Keratinocyte (primary cell): ENCODE measurements at regions not wholly inside any gene's neighbourhood (a gene's known extent, or its start where the extent isn't known, plus 50 kb on each side); places are given as distances from the start of the nearest gene placed in this dataset.

ENCODE experiments used
- DNase-seq: peaks from one replicate; pipeline ENCODE4 v3.0.0-alpha.2; 2011; ENCODE audit warnings: low read depth, missing footprints, low spot score
- FAIRE-seq: peaks from 2 replicates; lab custom pipeline; 2011; peaks lifted over from hg19 to GRCh38; lab: Jason Lieb, UNC
- H2AFZ ChIP-seq: 2 replicates; pipeline ENCODE4 v1.6.0; 2012; ENCODE audit warnings: low read length, control low read depth, inconsistent platforms; ENCODE audit not compliant: control insufficient read depth
- H3K27ac ChIP-seq: 2 replicates; pipeline ENCODE4 v1.5.1; 2011; ENCODE audit warnings: low read length; ENCODE audit not compliant: control insufficient read depth, insufficient read depth
- H3K27me3 ChIP-seq: 3 replicates; pipeline ENCODE4 v1.6.0; 2011; ENCODE audit warnings: low read length; ENCODE audit not compliant: control insufficient read depth, insufficient read depth; ENCODE audit errors: extremely low read depth
- H3K36me3 ChIP-seq, 2 experiments: 2 replicates in 1 of 2; 3 replicates in 1 of 2; pipeline ENCODE4 v1.5.1; 2011; ENCODE audit warnings: low read length in 2 of 2, mild to moderate bottlenecking in 1 of 2; ENCODE audit not compliant: control insufficient read depth in 2 of 2, insufficient read depth in 2 of 2; ENCODE audit errors: extremely low read depth in 1 of 2
- H3K4me1 ChIP-seq: 3 replicates; pipeline ENCODE4 v1.5.1; 2011; ENCODE audit warnings: low read length; ENCODE audit not compliant: control insufficient read depth, insufficient read depth; ENCODE audit errors: extremely low read depth
- H3K4me2 ChIP-seq: 3 replicates; pipeline ENCODE4 v1.6.0; 2011; ENCODE audit warnings: low read depth, low read length; ENCODE audit not compliant: control insufficient read depth, insufficient read depth; ENCODE audit errors: extremely low read depth
- H3K4me3 ChIP-seq, 3 experiments: fragments of 200-600 bp in 1 of 3; sonication (generic) in 1 of 3; 2 replicates in 2 of 3; 3 replicates in 1 of 3; pipeline ENCODE4 v1.5.1; 2011 to 2016; ENCODE audit warnings: low read length in 3 of 3, mild to moderate bottlenecking in 3 of 3, control low read depth in 2 of 3, inconsistent platforms in 1 of 3, low read depth in 1 of 3, mixed read lengths in 1 of 3, mixed run types in 1 of 3, moderate library complexity in 1 of 3; ENCODE audit not compliant: control insufficient read depth in 2 of 3, insufficient read depth in 2 of 3; ENCODE audit errors: extremely low read depth in 1 of 3
- H3K79me2 ChIP-seq: 2 replicates; pipeline ENCODE4 v1.6.0; 2012; ENCODE audit warnings: low read length; ENCODE audit not compliant: control insufficient read depth, insufficient read depth
- H3K9ac ChIP-seq: 3 replicates; pipeline ENCODE4 v1.6.0; 2011; ENCODE audit warnings: low read length; ENCODE audit not compliant: control insufficient read depth, insufficient read depth; ENCODE audit errors: extremely low read depth
- H3K9me1 ChIP-seq: 3 replicates; pipeline ENCODE4 v1.6.0; 2011; ENCODE audit warnings: low read length; ENCODE audit not compliant: control insufficient read depth, insufficient read depth; ENCODE audit errors: extremely low read depth
- H3K9me3 ChIP-seq: 2 replicates; pipeline ENCODE4 v1.5.1; 2012; ENCODE audit warnings: low read depth, low read length; ENCODE audit not compliant: control insufficient read depth
- H4K20me1 ChIP-seq: 3 replicates; pipeline ENCODE4 v1.6.0; 2011; ENCODE audit warnings: low read length; ENCODE audit not compliant: control insufficient read depth, insufficient read depth; ENCODE audit errors: extremely low read depth
- EZH2 ChIP-seq: IDR thresholded peaks from one replicate; pipeline ENCODE4 v1.6.1; 2012; ENCODE audit warnings: inconsistent platforms, mild to moderate bottlenecking, low read length, moderate library complexity
- dilution Hi-C: fragments of 300-500 bp; cut with MboI; formaldehyde crosslinking; loops from one replicate; pipeline ENCODE4 v1.7.0; 2020; ENCODE audit warnings: low sequenced_read_pairs; ENCODE audit not compliant: extremely low pct_ligation_motif_present
- TF ChIP-seq, protein P1 (sequence below), 3 experiments: IDR thresholded peaks in 1 of 3; conservative IDR thresholded peaks in 1 of 3; optimal IDR thresholded peaks in 1 of 3; 2 replicates in 2 of 3; 3 replicates in 1 of 3; pipeline versions ENCODE3 to v1.5.1; 2011; ENCODE audit warnings: low read length in 3 of 3, mild to moderate bottlenecking in 3 of 3, moderate library complexity in 2 of 3, control low read depth in 1 of 3, inconsistent platforms in 1 of 3; ENCODE audit not compliant: insufficient read depth in 2 of 3; ENCODE audit errors: extremely low read depth in 1 of 3

DNA sequence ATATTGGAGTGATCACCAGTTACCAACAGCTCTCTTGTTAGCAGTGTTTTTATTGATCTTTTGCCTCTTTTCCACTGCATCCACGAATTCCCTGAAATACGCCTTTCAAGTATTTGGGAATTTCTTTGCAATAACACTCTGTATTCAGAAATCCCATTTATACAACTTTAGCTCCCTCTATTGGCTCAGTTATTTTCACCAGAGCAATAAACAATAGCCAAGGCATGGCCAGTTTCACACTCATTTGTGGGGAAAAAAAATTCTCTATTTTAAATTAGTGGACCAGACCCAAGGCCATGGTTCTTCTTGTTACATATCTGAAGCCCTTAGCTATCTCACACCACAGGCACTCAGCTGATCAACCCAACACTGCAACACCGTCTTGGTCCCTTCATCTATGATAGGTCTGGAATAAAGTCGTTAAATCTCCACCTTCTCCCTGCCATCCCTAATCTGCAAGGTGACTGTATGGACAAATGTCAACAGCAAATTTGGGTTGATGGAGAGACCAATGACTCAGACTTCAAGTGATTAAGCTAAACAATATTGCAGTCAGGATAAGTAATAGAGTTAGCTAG is 92.4 kb upstream of the TMEM260 start:
- TF ChIP-seq, protein P1, sequence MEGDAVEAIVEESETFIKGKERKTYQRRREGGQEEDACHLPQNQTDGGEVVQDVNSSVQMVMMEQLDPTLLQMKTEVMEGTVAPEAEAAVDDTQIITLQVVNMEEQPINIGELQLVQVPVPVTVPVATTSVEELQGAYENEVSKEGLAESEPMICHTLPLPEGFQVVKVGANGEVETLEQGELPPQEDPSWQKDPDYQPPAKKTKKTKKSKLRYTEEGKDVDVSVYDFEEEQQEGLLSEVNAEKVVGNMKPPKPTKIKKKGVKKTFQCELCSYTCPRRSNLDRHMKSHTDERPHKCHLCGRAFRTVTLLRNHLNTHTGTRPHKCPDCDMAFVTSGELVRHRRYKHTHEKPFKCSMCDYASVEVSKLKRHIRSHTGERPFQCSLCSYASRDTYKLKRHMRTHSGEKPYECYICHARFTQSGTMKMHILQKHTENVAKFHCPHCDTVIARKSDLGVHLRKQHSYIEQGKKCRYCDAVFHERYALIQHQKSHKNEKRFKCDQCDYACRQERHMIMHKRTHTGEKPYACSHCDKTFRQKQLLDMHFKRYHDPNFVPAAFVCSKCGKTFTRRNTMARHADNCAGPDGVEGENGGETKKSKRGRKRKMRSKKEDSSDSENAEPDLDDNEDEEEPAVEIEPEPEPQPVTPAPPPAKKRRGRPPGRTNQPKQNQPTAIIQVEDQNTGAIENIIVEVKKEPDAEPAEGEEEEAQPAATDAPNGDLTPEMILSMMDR (optimal IDR thresholded peaks at IDR 0.05 in 1 of 3, IDR thresholded peaks at IDR 0.05 in 1 of 3, conservative IDR thresholded peaks at IDR 0.05 in 1 of 3; ENCODE audit: extremely low read depth in 1 of 3, insufficient read depth in 2 of 3, low read length in 3 of 3), result peak in 1 of 3 experiments; percentile 25
- no peak for TF ChIP-seq EZH2
- Histone ChIP-seq H3K4me1 (peaks cover 13% of the 10 kb centered on the region), H3K4me3 (no peak overlapping the region), H3K27me3 (no peaks in the 10 kb centered on the region), H4K20me1 (no peaks in the 10 kb centered on the region), H3K9ac (no peak overlapping the region), H3K79me2 (no peaks in the 10 kb centered on the region), H3K27ac (no peak overlapping the region), H3K9me3 (no peaks in the 10 kb centered on the region), H2AFZ (no peak overlapping the region), H3K9me1 (no peaks in the 10 kb centered on the region), H3K4me2 (no peak overlapping the region), H3K36me3 (no peaks in the 10 kb centered on the region)
- DNase-seq, result no peak
- peak; percentile 56 for FAIRE-seq
- dilution Hi-C loops, result no loop called here

DNA sequence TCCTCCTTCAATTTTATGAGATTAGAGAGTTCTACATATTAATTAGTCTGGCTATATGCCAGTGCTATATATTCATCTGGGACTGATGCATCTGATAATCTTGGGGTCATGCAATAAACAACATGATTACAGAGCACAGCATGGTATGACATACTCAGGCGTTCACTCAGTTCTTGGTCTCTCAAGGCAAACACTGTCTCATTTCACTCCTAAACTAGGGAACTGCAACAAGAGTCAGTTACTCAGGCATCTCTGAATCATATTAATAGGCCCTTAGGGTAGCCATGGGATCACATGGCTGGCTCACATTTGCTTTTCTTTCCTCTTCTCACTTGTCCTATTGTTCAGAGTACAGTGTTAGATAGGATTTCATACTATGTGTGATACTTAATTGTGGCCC is 91.8 kb upstream of the TMEM260 start:
- Histone ChIP-seq H3K4me1 (peaks cover 13% of the 10 kb centered on the region), H3K36me3 (no peaks in the 10 kb centered on the region), H3K27me3 (no peaks in the 10 kb centered on the region), H3K79me2 (no peaks in the 10 kb centered on the region), H2AFZ (no peak overlapping the region), H4K20me1 (no peaks in the 10 kb centered on the region), H3K27ac (peak overlapping the region; percentile 4), H3K9me3 (no peaks in the 10 kb centered on the region), H3K4me2 (no peak overlapping the region), H3K9me1 (no peaks in the 10 kb centered on the region), H3K9ac (no peak overlapping the region), H3K4me3 (no peak overlapping the region)
- TF ChIP-seq, protein P1 (optimal IDR thresholded peaks at IDR 0.05 in 1 of 3, IDR thresholded peaks at IDR 0.05 in 1 of 3, conservative IDR thresholded peaks at IDR 0.05 in 1 of 3; ENCODE audit: extremely low read depth in 1 of 3, insufficient read depth in 2 of 3, low read length in 3 of 3), result no peak
- no peak for TF ChIP-seq EZH2
- FAIRE-seq (peak; percentile 69), DNase-seq (peak; percentile 41)
- dilution Hi-C loops, result no loop called here
